Lower leg skin (tissue), 4 donors: ENCODE measurements at regions not wholly inside any gene's neighbourhood (a gene's known extent, or its start where the extent isn't known, plus 50 kb on each side); places are given as distances from the start of the nearest gene placed in this dataset.

Source experiments
- DNase-seq, 2 donors: peaks; one replicate each; pipeline ENCODE4 v3.0.0-alpha.2; 2019; ENCODE audit warnings: low spot score in 2 of 2
- H3K4me3 ChIP-seq: fragments of 200-600 bp; sonication (generic); 2 replicates; pipeline ENCODE4 v1.5.1; 2017; ENCODE audit warnings: mild to moderate bottlenecking, low read depth; ENCODE audit not compliant: poor library complexity, severe bottlenecking
- CTCF ChIP-seq, 3 donors: fragments of 450-650 bp; IDR thresholded peaks; one replicate each; pipeline ENCODE4 v1.5.1; 2016; ENCODE audit warnings: antibody characterized with exemption in 3 of 3, mild to moderate bottlenecking in 3 of 3, moderate library complexity in 2 of 3
- POLR2A ChIP-seq, 2 donors: fragments of 450-650 bp; IDR thresholded peaks; one replicate each; pipeline ENCODE4 v1.6.1; 2016 to 2017; ENCODE audit warnings: antibody characterized with exemption in 2 of 2, mild to moderate bottlenecking in 1 of 2, moderate library complexity in 1 of 2
- WGBS, 2 donors: methylation state at CpG; one replicate each; pipeline ENCODE4 v1.1.5; 2018; 5-methylcytosine and 5-hydroxymethylcytosine counted together
- intact Hi-C: fragments of 100-400 bp; cut with DNase I; formaldehyde crosslinking; loops from one replicate; pipeline ENCODE4 v1.15.0; 2023; ENCODE audit warnings: low total_unique reads

- DNase-seq, result no peak
- intact Hi-C loops, result no loop called here
- WGBS, 2 donors, result 56 to 59% methylated on average over 2 of the region's 2 CpGs
- TF ChIP-seq CTCF (IDR thresholded peaks at IDR 0.05) (no peak), POLR2A (IDR thresholded peaks at IDR 0.05) (no peak)
- no peak overlapping the region for H3K4me3 ChIP-seq
Measured at GRCh38 chr9:74236857-74237256, 260.3 kb upstream of the RORB start.

DNA sequence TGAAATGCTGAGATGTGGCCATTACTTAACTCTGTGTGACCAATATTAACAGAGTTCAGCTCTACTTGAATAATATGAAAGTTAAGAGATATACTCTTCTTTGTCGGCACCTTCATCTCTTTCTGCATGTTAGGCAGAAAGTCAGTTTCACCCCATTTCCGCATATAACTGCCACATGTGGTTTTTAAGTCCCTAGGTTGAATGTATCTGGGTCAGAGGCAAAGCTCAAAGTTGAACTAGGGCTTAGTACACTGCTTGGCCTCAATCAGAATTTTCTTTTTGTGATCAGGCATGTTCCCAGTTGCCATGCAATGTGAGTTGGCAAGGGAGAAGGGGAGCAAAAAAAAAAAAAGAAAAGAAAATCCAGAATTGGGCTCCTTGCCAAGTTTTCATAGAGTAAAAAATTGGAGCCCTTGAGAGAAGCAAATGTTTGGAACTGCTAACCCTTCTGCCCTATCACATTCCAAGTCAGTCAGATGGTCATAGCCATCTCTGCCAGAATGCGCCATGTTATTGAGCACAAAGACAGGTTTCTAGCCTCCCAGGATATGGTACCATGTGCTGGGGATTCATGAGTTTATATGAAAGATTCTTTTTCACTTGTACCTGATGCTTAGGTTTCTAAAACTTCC, 251.2 kb upstream of the RORB start:
- DNase-seq, result no peak
- no peak overlapping the region for H3K4me3 ChIP-seq
- WGBS, 2 donors, result 85 to 87% methylated on average over 3 of the region's 3 CpGs
- no peak for TF ChIP-seq CTCF (IDR thresholded peaks at IDR 0.05)
- no peak for TF ChIP-seq POLR2A (IDR thresholded peaks at IDR 0.05)
- intact Hi-C loops, result no loop called here

DNA sequence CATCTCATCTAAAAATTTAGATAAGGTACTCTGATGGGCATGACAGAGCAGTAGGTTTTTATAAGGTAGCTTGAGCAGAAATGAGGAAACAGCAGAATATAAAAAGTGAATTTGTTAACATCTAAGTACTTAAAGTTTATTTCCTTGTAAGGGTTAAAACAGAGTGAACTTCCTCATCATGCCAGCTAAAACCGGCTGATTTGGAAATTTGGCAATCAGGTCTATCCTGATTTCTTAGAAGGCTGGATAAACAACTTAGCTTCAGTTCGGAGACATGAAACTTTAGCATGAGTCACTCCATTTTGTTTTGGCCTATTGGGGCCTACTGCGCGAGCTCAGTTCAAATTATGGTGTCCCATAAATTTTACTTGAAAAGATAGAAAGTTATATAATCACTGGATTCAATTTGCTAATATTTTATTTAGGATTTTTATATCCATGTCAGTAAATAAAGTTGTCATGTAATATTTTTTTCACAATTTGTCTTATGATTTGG, 241.6 kb upstream of the RORB start:
- intact Hi-C loops, result no loop called here
- TF ChIP-seq CTCF (IDR thresholded peaks at IDR 0.05) (no peak), POLR2A (IDR thresholded peaks at IDR 0.05) (no peak)
- WGBS, 2 donors, result 52 to 57% methylated on average over 4 of the region's 4 CpGs
- H3K4me3 ChIP-seq, result no peak overlapping the region
- no peak for DNase-seq

DNA sequence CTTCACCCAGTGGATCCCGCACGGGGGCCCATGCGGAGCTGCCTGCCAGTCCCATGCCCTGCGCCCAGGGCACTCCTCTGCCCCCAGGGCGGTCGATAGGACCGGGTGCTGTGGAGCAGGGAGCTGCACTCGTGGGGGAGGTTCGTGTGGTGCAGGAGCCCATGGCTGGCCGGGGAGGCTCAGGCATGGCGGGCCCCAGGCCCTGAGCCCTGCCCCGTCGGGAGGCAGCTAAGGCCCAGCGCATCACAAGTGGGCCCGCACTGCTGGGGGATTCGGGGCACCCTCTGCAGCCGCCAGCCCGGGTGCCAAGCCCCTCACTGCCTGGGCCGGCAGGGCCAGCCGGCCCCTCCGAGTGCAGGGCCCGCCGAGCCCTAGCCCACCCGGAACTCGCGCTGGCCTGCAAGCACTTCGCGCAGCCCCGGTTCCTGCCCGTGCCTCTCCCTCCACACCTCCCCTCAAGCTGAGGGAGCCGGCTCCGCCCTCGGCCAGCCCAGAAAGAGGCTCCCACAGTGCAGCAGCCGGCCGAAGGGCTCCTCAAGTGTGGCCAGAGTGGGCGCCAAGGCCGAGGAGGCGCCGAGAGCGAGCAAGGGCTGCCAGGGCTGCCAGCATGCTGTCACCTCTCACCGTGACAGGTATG, 221.1 kb upstream of the RORB start:
- WGBS, 2 donors, result 93 to 94% methylated on average over 22 to 36 of the region's 41 CpGs
- no peak for DNase-seq

GRCh38 chr9:74277532-74277931, 219.6 kb upstream of the RORB start:
- intact Hi-C loops, result no loop called here
- no peak overlapping the region for H3K4me3 ChIP-seq
- no peak for DNase-seq
- WGBS, 2 donors, result 47 to 54% methylated on average over 3 of the region's 3 CpGs
- no peak for TF ChIP-seq CTCF (IDR thresholded peaks at IDR 0.05)
- TF ChIP-seq POLR2A (IDR thresholded peaks at IDR 0.05), result no peak

More for the DNA sequence above, 221.1 kb upstream of the RORB start:
- intact Hi-C loops, result no loop called here
- TF ChIP-seq POLR2A (IDR thresholded peaks at IDR 0.05) (no peak), CTCF (IDR thresholded peaks at IDR 0.05) (no peak)
- no peak overlapping the region for H3K4me3 ChIP-seq
